Limb (tissue), 2 donors: ENCODE measurements at regions not wholly inside any gene's neighbourhood (a gene's known extent, or its start where the extent isn't known, plus 50 kb on each side); places are given as distances from the start of the nearest gene placed in this dataset.
A peak's percentile ranks its signal among the peaks of the same experiment; 100 is the strongest.

Experiments
- DNase-seq, 2 donors: peaks; one replicate each; pipeline ENCODE4 v3.0.0-alpha.2; 2016; ENCODE audit errors: extremely low spot score in 2 of 2

DNA sequence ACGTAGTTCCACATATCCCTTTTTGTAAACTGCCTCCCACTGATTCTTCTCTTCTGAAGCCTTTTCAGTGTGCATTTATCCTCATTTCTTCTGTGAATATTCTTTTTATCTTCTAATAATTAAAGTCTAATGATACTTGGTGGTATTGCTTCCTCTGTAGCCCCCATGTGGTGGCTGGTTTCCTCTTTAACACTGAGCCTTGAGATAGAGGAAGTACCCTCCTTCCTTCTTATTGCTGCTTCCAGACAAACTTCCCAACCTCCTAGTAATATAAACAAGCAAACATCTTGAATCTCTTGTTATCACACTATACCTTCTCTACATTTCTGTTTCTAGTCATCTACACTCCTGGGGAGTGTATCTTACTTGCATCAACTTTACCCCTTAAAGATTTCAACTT, 310.5 kb upstream of the GIMD1 start:
- no peak for DNase-seq

DNA sequence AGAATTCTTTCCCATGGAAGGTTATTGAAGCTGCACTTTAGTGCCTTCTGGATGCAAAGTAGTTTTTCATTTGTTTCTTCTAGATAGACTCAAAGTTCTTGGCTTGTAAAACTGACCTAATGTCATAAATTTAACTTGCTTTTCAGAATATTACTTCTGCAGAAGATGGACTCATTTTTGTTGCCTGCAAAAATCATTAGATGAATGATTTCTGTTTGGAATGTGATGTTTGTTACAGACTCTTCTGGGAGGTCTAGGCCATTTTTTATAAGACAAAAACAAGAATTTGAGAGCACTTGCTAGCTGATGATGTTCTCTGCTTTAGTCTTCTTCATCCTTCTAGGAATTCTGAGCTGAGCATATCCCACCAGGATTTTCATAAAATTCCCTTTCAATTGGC, 308.6 kb upstream of the GIMD1 start:
- DNase-seq = no peak

DNA sequence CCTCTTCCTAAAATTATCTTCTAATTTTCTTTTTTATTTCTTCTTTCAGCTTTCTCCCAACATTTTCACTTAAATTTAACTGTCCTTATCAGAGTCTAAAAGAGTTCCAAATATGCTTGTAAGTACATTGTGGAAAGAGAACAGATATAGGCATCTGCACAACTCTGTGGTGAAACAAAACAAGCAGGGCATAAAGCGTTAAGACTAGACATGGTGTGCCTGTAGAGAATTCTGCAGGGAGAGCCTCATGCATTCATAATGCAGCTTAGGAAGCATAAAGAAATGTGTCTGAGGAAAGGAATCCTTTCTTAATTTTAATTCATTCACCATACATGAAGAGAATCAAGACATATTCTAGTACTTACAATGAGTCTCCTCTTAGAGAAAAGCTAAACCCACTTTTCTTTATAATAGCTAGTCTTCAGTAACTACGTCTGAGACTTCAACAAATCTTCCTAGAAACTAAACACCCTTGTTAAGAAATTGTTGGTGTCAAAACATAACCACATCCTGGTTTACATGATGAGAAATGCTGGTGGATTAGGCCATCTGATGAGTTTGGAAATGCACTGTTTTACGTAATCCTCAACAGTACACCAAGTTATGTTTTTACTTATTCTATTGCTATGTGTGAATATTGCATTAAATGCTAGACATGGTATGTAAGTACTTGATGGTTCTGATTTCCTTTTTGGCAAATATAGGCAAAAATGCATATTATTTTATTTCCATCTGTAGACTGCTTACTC, 307.8 kb upstream of the GIMD1 start:
- no peak for DNase-seq

DNA sequence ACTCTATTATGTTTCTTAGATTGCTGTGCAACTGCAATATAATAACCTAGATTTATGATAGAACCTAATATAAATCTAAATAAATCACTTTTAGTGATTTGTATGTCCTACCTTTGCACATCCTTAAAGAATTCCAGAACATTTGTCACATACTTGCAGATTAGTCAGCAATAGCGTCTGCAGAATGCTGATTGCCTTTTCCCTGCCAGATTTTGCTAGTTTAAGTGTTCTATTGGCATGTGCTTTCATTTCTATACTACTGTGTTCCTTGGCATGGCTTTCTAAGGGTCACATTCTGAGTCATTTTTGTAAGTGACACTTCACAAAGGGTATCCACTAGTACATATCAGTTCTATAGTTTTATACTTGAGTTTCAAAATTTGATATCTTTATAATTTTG, 303.1 kb upstream of the GIMD1 start:
- no peak for DNase-seq

DNA sequence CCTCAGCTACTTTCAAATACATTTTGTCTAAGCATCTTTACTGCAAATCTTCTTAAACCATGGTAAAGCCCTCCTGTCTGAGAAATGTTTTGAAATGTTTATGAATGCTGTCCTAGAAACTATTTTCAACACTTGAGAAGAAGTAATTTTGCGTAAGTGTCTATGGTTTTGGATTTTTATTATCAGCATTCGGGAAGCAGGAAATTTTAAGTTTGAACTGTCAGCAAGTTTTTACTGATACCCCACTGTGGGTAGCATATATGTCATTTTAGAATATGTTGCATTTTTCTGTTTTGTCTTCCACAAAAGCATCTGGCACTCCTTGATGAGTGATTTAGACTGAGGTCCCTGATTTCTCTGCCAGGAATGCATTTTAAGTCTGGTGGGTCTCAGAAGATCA, 302.4 kb upstream of the GIMD1 start:
- DNase-seq = no peak

DNA sequence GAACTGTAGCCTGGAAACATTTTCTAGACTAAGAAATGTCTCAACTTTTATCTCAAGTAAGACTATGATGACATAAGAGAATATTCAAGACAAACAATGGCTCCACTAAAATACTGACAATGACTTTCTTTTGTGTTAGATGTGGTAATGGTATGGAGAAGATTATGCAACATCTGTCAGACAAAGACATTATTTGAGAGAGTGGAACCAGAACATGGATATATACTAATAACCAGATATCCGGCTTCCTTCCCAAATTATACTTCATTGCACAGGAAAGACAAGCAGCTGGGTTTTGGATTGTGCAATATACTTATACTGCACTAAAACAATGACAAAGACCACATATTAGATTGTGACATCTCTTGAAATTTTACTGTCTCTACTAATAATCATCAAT, 290.8 kb upstream of the GIMD1 start:
- DNase-seq = no peak

DNA sequence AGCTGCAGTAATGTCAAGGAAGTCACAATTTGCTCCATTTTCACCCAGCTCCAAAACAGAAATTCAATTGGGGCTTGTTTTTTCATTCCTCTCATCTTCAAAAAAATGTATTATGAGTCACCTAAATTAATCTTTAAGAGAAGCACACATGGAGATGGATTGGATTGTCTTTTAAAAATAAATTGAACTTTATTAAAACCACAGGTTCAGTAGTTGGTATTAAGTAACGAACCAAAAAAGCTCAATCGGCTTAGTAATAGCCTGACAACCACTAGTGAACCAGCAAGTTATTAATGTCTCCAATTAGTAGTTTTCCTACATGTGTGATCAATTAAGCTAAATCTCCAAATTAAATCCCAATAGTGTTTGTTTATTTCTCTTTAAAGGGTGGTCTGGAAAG, 283.5 kb upstream of the GIMD1 start:
- DNase-seq = no peak

DNA sequence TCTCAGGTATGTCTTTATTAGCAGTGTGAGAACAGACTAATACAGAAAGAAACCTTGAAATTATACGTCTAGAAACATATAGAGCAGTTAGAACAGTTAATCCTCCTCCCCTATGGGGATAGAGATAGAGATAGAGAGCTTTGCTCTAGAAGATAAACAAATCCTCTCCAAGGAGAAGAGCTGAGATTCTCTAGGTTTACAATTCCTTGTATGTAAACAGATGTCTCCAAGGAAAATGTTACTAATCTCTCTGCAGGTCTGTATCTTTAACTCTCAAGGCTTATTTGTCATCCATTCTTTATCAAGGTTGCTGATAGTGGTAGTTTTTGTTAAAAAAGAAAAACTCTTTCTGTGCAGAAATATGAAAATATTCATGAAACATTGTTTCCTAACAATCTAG, 282.1 kb upstream of the GIMD1 start:
- DNase-seq = no peak

DNA sequence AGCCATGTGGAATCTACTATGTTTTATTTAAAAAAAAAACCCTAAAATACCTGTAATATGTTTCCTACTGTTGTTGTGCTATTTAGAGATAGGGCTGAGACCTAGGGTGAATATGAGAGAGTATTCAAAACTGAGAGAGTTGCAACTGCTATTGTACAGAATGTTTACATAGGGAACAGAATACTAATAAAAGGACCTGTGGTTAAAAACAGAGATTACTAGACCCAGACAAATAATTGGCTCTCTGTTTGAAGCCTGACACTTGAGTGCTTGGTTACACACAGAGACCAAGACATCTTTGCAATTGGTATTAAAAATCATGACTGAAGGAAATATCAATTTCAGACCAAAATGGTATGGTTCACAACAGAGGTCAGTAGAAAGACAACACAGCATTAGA, 278.9 kb upstream of the GIMD1 start:
- no peak for DNase-seq

DNA sequence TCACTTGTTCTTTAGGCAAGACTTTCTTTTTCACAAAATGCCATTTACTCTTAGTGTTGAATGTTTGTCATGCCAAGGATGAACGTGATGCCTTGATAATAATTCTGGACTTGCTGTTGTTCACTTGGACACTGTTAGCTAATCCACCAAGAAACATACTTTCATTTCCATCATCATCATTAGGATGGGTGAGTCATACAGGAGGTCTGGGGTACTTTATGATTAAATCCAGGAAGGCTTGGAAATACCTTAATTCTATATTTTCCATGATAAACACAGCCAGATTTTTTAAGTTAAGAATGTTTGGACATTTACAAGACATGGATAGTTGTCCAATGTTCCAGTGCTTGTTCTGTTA, 260.7 kb upstream of the GIMD1 start:
- no peak for DNase-seq

DNA sequence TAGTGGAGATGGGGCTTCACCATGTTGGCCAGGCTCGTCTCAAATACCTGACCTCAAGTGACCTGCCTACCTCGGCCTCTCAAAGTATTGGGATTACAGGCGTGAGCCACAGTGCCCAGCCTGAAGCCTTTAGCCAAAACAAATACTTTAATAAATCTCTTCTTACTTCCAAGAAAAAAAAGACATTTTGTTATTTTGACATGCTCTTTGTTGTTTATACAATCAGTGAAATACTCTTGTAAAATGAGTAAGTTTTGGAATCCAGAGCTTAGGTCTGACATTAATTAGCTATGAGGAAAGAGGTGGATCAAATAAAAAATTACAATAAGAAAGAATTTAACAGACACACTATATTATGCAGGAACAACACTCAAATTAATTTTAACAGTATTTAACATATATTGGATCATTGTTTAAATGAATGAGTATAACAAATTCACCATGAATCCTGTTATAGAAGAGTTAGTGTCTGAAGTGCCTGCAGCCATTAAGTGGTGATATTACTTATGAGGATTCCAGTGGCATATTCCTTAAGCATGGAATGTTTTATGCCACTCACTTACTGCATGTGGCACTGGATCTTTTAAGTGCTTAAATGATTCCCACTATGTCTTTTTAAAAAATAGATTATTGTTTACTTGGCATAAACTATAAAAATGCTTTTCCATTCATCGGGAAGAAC, 260.1 kb upstream of the GIMD1 start:
- no peak for DNase-seq

DNA sequence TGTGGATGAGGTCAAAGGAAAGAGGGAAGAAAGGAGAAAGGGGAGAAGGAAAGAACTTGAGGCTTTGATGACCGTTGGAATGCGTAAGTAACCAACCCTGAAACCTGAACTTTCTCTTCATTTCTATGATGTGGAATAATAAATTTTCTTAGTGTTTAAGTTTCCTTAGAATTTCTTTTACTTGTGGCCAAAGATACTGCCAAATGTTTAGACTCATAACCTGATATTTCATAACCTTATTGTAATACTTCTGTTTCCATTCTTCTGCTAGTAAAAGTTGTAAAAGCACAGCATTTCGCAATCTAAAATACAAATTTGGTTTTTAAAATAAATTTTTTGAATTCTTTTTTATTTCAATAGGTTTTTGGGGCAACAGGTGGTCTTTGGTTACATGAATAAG, 258.5 kb upstream of the GIMD1 start:
- DNase-seq = no peak

DNA sequence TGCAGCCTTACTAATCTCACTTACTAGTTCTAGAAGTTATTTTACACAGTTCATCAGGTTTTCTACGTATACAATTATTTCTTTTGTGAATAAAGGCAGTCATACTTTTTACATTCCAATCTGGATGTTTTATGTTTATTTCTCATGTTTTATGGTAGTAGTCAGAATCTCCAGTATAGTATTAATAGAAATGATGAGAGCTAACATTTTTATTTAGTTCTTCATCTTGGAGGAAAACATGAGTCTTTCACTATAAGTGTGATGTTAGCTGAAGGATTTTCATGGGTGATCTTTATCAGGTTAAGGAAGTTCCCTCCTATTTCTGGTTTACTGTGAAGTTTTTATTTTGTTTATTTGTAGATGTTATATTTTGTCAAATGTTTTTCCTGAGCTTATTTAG, 256.1 kb upstream of the GIMD1 start:
- DNase-seq = no peak

DNA sequence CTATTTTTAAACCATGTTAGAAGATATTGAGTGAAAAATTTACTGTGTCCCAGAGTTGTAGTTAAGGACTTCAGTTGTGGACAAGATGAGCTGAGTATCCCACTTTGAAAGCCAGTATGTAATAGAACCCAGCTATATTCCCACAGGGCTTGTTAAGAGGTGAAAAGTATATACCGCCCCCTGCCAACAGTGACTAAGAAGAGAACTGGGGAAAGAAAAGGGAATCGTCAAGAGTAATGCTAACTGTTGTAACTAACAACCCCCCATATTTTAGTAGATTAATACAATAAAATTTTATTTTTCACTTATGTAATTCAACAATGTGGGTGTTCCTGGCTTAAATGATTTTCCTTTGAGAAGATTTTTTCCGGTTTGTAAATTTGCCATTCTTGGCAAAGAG, 250.4 kb upstream of the GIMD1 start:
- no peak for DNase-seq

DNA sequence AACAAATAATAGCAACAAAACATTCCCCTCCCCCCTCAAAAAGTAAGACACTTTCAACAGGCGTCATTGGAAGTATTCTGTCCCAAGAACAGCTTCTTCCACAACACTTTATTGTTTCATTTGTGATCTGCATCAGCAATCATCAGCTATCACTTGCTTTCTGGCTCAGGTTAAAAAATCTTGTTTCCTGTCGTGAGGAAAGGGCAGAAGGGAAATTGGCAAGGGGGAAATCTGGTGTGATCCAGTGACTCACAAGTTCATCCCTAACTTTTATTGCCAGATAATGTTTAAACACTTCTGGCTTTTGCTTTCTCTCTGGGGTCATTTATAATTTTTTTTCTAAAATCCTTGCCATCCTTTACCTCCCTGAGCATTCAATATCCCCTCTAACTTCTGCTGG, 247.4 kb upstream of the GIMD1 start:
- no peak for DNase-seq

DNA sequence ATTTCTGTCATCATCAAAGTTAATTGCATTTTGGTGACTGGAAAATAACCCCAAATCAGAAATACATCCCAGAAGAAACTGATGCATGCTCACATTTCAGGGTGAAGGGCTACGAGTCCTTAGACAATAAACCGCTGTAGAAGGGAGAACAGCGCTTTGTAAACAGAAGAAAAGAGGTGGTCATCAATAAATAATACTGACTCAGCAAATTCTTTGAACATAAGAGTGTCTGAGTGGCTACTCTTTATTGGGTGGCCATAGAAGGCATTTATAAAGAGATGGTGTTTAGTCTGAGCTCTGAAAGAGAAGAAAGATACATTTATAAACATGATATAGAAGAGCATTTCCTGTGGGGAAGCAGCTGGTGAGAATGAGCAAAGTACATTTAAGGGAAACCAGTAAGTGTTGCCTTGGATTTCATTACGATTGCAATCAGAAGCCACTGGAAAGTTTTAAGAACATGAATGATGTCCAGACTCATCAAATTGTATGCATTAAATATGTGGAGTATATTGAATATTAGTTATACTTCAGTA, 246.9 kb upstream of the GIMD1 start:
- DNase-seq = no peak

DNA sequence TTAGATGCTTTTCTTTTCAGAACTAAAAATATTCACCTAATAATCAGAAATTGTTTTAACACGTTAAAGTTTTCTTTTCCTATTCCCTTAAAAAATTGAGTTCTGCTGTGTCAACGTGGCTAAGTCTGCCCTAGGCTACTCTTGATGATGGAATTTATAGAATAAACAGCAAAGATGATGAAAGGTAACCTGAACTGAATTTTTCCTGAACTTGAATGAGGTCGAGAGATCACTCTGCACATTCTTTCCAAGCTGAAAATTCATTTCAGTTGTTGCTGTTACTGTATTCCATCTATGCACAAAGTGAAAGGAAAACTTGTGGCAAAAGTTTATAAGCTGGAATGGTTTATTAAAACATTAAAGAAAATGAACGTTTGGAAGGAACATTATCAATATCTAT, 245.9 kb upstream of the GIMD1 start:
- no peak for DNase-seq

DNA sequence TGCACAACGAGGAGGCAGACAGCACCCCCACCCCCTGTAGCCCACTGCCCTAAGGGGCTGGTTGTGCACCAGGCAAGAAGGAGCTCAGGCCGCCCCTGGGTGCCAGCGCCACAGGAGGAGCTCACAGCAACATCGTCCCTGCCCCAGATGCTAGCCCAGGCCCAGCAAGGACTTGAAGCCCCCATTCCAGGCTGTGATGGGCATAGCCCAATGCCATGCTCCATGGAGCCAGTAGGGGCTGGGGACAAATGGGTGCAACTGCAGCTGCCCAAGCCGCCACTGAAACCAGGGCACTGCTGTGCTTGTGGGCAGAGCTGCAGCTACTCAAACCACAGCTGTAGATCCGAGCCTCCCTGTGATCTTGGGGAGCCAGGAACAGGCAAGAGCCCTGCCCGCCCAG, 241.3 kb upstream of the GIMD1 start:
- DNase-seq = no peak

DNA sequence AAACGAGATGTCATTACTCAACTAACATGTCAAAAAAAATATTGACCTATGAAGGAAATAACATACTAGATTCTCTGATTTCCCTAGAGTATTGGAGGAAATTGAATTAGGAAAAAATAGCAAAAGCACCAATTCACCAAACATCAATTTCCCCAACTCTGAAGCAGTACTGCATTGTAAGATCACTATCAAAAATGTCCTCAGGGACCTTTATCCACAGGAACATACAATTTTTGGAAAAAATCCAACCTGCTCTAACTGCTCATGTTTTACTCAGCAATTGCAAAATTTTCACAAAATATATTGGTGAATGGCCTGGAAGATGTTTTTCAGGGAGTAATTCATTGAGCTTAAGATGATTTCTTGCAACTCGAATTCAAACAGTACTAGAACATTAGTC, 239.0 kb upstream of the GIMD1 start:
- no peak for DNase-seq

DNA sequence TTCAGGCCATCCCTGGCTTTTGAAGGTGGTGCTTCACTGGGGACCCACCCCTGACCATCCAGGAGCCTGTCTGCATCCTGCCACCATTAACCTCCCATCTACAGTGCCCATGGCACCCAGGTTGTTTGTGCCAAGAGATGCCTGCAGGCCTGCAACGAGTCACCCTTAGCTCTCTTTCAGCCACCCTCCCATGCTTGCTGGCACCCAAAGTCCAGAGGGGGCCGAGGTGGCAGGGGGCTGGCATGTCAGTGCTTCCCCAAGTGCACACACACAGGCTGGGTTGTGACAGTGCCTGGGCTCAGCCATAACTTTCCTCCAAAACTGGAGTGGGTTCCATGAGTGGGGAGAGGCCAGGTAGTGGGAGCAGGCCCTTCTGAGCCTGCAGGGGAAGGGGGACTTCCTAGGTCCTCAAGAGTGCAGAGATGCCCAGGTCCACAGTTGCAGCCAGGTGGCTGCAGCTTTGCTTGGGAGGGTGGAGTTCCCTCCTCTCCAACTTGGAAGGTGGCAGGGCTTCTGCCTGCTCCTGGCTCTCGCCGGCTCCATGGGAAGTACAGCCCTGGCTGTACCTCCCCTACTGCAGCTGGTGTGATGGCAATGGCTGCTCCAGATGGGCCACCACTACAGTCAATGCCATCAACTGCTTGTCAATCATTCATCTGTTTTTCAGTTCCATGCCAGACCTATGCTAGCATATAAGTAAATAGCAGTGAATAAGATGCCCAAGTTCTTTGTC, 235.9 kb upstream of the GIMD1 start:
- no peak for DNase-seq

DNA sequence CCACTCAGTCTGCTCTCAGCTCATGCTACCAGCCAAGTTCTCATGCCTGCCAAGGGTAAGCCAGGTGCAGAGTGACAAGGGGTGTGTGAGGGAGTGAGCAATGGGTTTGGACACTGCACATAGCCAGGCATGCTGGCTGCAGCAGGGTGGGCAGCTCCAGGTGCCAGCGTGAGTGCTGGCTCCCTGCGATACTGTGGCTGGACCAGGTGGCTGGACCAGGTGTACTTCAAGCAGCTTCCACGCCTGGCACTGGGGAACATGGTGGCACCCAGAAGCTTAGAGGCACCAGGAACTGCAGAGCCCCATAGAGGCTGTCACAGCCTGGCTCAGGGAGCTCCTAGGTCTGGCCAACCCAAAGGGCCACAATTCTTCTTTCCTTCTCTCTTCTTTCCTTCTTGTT, 234.9 kb upstream of the GIMD1 start:
- DNase-seq = no peak

DNA sequence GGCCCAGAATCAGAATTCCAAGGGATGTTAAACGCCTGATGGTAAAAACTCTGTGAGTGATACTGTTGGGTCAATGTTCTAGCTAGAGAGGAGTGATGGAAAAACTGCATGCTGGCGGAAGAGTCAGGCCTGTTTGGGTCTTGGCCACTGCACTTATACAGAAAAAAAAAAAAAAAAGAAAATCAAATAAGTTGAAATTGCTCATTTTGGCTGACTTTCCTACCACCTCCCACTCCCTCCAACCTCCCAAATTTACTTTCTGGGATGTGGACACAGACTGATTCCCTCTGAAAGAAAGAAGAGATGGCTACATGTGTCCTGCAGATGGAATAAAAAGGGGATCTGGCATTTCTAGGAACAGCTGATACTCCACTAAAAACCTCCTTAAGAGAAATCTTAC, 234.1 kb upstream of the GIMD1 start:
- peak in 1 of 2 donors; percentile 42 for DNase-seq

DNA sequence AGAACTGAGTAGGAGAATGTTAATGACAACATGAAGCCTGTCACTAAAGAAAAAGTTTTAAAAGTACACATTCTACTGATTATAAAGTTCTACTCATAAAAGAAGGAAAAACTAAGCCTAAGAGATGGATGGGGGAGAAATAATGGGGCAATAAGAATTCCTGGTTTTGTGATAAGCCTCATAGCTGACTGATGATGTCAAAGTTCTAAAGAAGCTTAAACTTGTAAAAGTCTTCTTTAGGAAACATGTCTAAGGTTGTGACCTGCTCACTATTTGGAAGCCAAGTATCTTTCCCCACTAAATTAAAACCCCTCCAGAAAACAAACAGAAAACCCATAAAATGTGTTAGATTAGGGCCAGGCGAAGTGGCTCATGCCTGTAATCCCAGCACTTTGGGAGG, 232.9 kb upstream of the GIMD1 start:
- no peak for DNase-seq
